Fibroblast of gingiva (primary cell): ENCODE measurements at regions not wholly inside any gene's neighbourhood (a gene's known extent, or its start where the extent isn't known, plus 50 kb on each side); places are given as distances from the start of the nearest gene placed in this dataset.
"Not testable (repeated sequence)": the region's sequence is repeated elsewhere in the genome, so short reads cannot be mapped to it uniquely, and the experiment has no call there.

Experiments
- DNase-seq: peaks from one replicate; pipeline ENCODE4 v3.0.0-alpha.2; 2011; ENCODE audit warnings: low read depth

DNA sequence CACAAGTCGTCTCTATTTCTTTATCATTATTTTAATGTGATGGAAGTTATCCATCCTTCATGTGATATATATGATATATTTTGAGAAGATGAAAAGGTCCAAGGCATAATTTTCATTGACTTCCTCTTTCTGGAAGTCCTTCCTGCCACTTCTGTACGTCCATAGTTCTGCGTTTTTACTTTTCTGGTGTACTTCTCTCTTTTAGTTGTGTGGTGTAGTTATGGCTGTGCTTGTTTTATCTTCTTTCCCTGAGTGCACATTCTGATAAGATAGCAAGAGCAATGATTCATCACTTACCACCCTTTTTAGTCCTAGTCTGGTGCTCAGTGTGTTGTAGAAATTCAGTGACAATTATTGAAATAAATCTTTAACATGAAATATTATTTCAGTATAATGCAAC lies 231.3 kb upstream of the FERD3L start:
- no peak for DNase-seq

DNA sequence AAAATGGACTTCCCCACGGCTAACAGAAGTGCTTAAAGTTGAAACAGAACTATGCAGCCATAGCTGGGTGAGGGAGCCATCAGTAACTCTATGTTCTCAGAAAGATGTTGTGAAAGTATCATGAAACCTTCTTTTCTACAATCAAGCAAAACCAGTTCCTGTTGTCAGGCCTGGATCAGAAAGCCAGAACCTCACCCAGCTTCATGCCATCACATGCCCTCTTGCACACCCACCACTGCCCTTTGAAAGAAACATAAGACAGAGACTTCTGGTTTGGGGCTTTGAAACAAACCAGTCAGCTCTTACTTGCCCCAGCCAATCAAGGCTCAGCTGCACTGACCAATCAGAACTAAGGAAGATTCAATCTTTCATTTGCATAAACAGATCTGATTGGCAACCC lies 230.8 kb upstream of the FERD3L start:
- DNase-seq: no peak

DNA sequence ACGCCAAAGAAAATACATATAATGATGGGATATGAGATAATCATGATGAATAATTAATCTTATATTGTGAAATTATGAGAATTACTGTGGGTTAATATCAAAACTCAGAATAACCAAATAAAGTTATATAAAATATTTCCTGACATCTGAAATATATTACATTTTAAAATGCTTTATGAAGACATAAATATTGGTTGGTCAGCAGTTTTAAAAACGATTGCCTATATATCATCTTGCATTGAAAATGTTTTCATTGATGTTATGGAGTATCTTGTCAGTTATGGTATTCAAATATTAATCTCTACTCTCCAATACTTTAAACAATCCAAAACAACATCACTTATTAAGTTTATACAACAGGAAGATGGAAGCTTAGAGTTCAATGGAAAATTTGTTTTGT lies 228.1 kb upstream of the FERD3L start:
- no peak for DNase-seq

DNA sequence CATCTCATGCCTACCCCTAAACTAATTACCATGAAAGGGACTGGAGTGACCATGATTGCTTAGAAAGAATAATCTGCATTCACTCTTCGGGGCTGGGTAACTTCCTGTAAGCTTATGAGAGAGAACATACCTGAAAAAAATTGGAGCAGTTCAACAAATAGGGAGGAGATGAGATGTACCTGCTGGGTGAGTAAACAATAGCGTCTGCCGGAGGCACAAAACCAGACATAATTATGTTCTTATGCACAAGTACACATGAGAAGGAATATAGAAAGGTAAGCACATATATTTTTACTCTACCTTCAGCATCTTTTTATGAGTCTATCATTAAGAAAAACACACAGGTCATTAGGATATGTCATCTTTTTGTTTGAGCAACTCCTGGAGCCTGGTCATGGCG lies 224.6 kb upstream of the FERD3L start:
- DNase-seq: no peak

DNA sequence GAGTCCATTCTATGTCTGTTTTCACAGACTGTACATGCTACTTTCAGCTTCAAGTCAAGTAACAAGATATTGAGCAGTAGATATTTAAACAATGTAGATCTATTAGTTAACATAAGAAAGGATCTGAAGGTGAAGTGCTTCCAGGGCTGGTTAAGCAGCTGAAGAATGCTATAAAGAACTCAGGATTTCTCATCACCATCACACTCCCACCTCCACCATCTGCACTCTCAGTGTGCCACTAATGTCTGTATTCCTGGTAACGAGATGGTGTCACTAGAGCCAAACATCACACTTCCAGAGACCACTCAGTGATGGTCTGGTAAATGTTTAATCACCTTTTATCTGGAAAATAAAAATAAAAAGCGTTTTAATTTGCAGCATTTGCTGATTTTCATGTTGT lies 224.0 kb upstream of the FERD3L start:
- no peak for DNase-seq

DNA sequence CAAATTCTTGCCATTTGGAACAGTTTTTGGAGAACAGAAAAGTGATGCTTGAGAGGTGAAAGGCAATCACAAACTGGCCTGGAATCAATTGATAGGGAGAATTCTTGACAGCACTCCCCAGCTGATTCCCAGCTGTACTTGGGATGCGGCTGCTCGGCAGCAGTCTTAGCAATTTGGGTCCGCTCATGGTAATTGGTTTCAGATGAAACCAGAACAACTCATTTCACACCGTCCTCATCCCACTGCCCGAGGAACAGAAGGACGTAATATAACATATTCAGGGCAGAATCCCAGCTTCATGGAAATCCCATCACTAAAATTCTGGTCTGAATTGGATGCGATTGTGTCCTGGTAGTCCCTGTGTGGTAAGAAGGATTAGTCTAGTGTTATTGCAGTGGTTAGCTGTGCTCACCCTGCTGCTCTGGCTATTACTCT lies 223.3 kb upstream of the FERD3L start:
- peak; percentile 12 for DNase-seq

DNA sequence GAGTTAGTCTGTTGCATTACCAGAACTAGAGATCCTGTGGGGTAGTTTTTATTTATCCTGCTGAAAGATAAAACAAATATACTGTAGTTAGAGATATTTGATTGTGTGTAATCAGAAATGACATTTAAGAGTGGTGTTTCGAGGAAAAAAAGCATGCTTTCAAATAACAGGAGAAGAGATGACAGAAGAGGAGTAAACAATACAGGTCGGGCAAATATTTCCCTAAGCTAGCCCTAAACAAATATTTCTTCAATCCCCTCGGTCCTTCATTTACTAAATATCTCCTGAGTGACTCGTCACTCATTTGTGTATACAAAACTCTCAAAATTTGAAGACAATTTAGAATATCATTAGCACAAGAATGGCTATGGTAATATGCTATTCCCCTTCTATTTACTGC lies 219.7 kb upstream of the FERD3L start:
- no peak for DNase-seq

DNA sequence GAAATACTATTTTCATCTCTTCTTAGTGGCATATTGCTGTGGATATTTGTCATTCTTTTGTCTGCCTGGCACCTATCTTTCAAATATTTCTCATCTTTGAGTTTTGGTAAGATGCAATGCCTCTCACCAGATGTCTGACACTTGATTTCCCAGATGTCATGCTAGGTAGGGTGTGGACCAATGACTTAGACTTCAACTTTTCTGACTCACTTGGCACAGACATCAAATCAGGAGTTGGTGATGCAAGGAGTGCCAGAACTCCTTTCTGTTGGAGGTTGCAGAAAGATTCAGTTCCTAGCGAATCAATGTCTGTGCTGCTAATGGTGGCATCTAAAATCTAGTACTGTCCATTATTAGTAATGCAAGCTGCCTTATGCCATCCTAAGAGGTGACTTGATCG lies 216.9 kb upstream of the FERD3L start:
- peak; percentile 21 for DNase-seq

DNA sequence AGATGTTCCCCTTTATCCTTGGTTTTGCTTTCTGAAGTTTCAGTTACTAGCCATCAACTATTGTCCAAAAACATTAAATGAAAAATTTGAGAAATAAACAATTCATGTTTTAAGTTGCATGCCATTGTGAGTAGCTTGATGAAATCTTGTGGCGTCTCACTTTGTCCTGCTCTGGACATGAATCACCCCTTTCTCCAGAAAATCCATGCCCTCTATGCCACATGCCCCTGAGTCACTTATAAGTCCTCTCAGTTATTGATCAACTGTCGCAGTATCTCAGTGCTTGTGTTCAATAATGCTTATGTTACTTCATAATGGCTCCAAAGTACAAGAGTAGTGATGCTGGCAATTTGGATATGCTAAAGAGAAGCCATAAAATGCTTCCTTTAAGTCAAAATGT lies 208.0 kb upstream of the FERD3L start:
- DNase-seq: peak; percentile 73

DNA sequence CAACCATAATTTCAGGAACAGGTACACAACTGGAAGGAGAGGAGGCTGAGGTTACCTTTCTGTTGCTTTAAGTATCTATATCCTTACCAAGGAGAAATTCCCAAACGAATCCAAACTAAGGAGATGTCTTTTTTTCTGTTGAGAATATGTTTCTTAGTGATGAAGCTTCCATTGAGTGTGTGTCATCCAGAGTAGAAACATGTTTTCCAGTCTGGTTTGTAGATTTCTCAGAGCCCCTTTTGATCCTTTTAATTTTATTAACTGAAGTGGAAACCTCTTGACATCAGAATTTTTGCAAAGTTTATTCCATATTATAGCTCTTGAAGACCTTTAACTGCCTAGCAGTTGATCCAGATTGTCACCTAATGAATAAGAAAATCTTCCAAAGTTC lies 207.1 kb upstream of the FERD3L start:
- peak; percentile 6 for DNase-seq

DNA sequence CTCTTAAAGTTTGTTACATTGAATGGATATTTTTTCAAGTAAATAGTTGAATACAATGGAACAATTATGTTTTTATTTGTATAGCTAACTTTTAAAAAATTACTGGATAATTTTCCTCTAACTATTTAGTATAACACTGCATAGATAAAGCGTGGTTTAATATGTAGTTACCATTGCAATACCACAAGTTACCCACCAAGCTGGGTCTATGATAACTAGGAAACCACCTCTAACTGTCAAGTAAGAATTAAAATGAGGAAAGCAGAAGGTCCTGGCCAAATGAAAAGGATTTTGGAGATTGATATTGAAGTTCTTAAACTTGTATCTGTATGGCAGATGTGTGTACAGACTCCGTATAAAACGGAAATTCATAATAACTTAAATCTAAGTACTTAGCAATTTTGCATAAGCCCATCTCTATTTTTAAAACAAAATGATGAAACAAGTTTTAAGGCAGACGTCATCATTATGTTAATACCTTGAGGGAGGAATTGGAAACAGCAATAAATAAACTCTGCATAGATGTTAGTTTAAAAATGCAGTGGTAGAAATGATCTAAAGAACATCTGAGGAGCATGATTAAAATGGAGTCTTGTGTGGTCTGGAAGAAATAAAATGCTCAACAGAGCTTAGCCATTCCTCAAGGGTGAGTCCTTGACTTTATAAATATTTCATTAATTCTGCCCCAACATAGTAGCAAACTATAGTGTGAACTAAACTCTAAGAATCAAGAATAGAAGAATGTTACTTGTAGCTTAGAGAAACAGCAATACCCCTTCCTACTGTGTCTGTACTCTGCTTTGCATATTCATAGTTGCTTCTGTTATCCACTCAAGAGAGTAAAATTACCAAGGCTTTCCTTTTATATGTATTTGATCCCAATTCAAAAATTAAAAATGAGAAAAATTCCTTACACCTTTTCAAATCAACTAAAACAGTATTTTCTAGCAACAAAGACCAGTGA lies 206.4 kb upstream of the FERD3L start:
- DNase-seq: no peak

DNA sequence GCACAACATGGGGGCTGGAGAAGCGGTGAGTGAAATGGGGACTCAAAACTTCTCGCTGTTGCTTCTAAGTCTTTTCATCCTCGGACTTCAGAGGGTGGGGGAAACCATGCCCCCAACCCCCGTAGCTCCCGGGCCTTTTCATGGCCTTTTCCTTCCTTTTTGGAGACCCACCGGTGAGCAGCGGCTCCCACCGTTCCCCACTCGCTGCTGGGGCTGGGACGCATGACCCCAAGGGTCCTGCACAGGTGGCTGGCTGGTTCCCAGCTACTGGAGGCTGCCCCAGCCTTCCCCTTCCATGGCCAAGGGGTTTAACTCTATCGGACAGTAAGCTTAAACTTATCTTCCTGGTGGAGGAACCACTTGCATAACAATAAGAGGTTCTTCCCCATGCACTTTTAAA lies 194.3 kb upstream of the FERD3L start:
- no peak for DNase-seq

DNA sequence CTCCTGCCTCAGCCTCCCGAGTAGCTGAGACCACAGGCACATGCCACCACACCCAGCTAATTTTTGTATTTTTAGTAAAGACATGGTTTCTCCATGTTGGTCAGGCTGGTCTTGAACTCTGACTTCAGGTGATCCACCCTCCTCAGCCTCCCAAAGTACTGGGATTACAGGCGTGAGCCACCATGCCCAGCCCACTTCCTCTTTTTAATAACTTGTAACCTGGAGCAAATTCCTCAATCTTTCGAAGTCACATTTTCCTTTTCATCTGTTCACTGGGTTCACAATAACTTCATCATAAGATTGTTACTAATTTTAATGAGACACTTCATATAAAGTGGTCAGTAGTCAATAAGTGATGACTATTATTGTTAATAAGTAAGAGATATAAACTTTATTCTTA lies 193.3 kb upstream of the FERD3L start:
- DNase-seq: not testable (repeated sequence)

DNA sequence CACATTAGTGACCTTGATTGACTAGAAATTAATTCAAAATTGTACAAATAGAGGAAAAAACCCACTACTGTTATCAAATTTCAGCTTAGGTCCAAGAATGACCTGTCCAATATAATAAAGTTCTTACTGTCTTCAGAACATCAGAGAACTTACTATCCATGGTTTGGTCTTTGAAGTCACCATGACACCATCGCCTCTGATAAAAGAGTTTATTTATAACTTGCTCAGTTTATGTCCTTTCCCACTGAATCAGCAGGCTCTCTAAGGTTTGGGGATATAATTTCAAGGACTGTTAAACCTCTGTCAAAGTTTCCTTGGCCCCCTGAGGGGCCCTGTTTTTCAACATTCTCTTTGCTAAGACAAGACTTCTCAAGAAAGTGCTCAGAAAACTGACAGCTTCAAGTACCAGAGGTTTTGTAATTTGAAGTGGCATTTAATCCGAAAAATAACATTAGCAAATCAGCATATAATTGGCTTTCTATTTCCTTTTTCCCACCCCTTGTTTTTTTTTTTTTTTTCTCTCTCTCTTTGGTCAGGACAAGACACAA lies 191.7 kb upstream of the FERD3L start:
- DNase-seq: no peak

DNA sequence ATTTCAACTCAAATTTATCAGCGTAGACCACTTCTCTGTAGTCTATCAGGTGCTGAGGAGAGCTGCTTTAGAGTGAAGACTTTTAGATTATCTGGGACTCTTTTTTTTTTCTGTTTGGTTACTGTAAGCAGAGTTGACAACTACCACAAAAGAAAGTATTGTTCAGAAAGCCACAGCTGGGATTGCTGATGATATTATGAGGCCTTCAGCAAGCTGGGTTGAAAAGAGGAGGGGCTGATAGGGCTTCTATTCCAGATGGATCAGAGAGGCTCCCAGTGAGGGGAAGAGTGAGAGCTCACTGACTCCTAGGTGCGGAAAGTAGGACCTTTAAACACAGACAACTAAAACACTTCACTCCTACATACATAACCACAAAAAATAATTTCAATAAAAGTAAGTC lies 188.5 kb upstream of the FERD3L start:
- DNase-seq: no peak

DNA sequence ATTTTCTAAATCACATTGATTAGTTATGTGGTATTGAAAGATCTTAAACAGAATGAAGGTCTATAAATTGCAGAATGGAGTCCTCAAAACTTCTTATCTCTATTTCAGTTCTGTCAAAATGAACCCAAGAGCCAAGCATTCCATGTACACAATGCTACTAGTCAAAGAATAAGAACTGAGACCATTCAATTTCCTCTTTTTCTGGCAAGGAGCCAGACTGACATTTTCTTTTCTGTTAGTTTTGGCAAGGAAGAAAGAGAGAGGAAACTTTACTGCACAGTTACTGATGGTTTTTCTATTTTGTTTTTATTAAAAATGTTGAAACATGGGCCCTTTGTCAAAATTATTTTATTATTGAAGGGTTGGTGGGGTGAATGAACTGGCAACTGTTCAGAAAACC lies 181.8 kb upstream of the FERD3L start:
- no peak for DNase-seq

DNA sequence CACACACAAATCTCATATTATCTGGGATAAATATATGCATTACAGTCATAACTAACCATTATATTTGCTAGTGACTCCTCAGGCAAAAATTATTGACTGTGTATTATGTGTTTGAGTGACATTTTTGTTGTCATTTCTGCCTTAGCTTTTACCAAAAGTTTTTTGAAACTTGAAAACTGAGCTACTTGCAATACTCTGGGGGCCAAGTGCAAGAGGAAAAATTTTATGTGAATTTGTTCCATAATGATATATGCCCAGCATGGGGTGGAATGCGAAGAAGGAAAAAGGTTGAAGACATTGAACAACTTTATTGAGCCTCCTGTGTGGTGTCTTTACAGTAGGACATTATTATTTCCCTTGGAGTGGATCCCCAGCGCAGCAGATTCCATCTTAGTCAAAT lies 176.8 kb upstream of the FERD3L start:
- DNase-seq: peak; percentile 36

DNA sequence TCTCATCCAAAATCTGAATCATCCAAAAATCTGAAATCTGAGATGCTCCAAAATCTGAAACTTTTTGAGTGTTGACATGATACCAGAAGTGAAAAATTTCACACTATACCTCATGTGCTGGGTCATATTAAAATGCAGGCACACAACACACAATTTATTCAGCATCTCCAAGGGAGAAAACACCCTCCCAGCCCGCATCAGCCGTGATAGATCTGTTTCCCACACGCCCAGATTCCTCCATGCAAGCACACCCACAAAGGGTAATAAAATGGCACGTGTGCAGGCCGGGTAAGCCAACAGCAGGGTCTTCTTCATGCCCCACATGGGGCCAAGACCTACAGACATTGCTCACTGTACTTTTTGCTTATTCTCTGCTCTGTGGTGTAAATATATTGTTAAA lies 173.1 kb upstream of the FERD3L start:
- no peak for DNase-seq

DNA sequence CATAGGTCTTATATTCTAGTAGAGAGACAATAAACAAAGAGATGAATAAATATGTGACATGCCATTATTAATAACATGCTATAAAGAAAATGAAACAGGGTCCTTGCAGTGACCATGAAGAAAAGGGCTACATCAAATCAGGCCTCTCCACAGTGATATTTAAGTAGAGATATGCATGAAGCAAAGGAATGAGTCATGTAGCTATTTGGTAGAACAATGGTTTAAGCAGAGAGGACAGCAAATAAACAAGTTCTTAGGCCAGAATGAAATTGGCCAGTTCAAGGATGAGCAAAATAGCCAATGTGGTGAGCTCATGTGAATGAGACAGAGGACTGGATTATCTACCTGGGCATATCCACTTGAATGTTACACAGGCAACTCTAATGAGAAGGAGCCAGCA lies 172.2 kb upstream of the FERD3L start:
- DNase-seq: peak; percentile 2

DNA sequence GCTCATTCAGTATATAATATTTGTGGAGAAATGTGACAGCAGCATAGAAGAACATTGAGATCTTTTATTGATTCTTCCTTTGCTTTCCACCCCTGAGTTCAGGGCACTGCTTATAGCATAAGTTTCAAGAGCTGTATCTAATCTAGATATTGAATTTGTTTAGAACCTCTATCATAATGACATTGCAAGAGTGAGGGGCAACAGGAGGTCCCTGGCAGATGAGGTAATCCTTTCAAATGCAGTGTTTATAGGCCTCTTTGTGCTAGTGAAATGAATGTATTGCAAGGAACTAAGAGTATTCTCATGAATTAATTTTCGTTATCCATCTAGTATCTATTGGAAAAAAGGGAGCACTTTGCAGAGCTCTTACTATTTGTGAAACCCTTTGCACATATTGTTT lies 167.2 kb upstream of the FERD3L start:
- DNase-seq: no peak

DNA sequence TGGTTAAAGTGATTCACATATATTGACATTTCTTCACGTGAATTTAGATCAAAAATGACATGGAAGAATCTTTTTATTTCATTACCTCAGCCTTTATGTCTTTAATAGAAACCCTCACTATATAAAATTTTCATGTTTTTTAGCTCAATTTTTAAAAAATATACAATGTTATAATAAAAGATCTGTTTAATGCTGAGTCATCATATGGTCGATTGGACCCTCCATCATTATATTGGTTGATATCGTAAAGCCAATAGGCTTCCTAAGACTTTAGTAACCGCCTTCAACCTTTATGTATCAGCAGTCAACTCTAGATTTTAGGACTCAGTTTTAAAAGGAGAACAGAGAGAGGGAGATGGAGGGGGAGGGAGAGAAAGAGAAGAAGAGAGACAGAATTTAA lies 162.3 kb upstream of the FERD3L start:
- no peak for DNase-seq

DNA sequence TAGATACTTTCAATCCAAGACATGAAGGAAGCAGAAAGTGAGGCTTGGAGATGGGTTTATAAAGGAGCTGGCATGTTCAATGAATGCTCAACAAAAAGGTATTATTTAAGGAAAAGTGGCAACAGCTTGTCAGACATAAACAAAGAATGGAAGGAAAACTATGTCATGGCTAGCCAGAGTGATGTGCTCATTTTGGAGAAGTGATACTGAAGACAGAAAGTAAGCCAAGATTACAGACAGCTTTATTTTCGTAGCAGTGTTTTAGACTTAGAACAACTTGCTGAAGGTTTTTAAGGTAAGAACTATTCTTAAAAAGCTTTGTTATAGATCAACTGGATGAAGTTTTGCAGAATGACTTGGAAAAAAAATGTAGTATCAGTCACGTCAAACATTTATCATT lies 160.5 kb upstream of the FERD3L start:
- no peak for DNase-seq

DNA sequence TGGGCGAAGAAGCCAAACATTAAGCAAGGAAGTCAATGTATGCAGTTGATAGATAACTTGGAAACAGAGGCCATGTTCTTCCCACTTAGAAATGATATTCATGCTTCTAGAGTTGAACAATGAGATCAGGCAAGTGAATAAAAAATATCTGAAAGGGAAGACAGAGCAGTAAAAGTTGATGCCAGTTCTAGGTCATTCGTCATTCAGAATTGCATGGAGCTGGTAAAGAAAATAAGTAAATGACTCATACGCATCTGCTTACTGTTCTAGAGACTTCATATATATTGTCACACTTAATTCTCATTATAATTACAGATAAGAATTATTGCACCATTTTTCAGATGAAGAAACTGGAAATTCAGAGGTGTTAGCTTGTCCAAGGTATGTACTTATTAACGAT lies 158.9 kb upstream of the FERD3L start:
- no peak for DNase-seq

DNA sequence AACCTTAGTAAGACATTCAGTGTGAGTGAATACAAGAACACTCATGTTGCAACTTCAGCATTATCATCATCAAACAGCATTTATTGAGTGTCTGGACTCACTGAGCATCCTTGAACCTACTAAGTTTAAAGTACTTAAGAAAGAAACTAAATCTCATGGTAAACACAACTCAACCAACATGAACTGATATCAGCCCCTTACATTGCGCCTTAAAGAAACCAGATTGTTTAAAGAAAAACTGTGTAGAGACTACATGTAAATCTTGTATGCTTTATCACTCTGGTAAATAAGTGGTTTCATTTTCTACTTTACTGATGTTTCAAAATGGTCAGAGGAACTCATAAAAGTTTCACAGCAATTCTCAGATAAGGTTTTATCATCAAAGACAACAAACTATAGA lies 157.5 kb upstream of the FERD3L start:
- no peak for DNase-seq
